Adrenal gland (tissue), 9 donors: ENCODE measurements at regions not wholly inside any gene's neighbourhood (a gene's known extent, or its start where the extent isn't known, plus 50 kb on each side); places are given as distances from the start of the nearest gene placed in this dataset.

Experiments used
- DNase-seq, 7 donors: peaks; one replicate each; pipeline ENCODE4 v3.0.0-alpha.2; 2019 to 2020
- H3K27ac ChIP-seq, 5 donors: fragments of 200-600 bp; sonication (generic) in 4 of 5; 1 replicate in 3 of 5; 2 replicates in 2 of 5; pipeline versions ENCODE4 v1.5.1 to v1.8.0; 2016 to 2020; ENCODE audit warnings: mild to moderate bottlenecking in 1 of 5
- H3K27me3 ChIP-seq: fragments of 200-600 bp; 2 replicates; pipeline ENCODE4 v1.8.0; 2021
- H3K36me3 ChIP-seq, 2 donors: fragments of 200-600 bp; replicated peaks in 1 of 2; 1 replicate in 1 of 2; 2 replicates in 1 of 2; pipeline versions ENCODE4 v1.5.1 to v1.8.0; 2018 to 2022
- H3K4me1 ChIP-seq, 2 donors: fragments of 200-600 bp; replicated peaks in 1 of 2; 1 replicate in 1 of 2; 2 replicates in 1 of 2; pipeline versions ENCODE4 v1.5.1 to v1.8.0; 2018 to 2021
- H3K4me3 ChIP-seq, 4 donors: fragments of 200-600 bp; sonication (generic) in 3 of 4; one replicate each; pipeline ENCODE4 v1.5.1; 2016 to 2018
- H3K9me3 ChIP-seq, 3 donors: fragments of 200-600 bp; sonication (generic) in 1 of 3; replicated peaks in 1 of 3; 1 replicate in 2 of 3; 2 replicates in 1 of 3; pipeline versions ENCODE4 v1.5.1 to v1.8.0; 2016 to 2021
- CTCF ChIP-seq, 6 experiments: fragments of 450-650 bp in 4 of 6; fragments of 200-600 bp in 2 of 6; sonication (generic) in 1 of 6; IDR thresholded peaks; 1 replicate in 5 of 6; 2 replicates in 1 of 6; pipeline versions ENCODE4 v1.5.1 to v1.8.0; 2016 to 2021; ENCODE audit warnings: antibody characterized with exemption in 6 of 6, mild to moderate bottlenecking in 2 of 6, moderate library complexity in 1 of 6
- POLR2A ChIP-seq, 2 donors: fragments of 450-650 bp; IDR thresholded peaks; one replicate each; pipeline ENCODE4 v1.6.1; 2017; ENCODE audit warnings: antibody characterized with exemption in 2 of 2, mild to moderate bottlenecking in 2 of 2, moderate library complexity in 1 of 2
- WGBS, 4 donors: extraction: QIAGEN DNeasy Blood & Tissue Kit in 2 of 4; methylation state at CpG; one replicate each; pipeline versions ENCODE4 v1.1.5 to v1.1.7; 2013 to 2017; 5-methylcytosine and 5-hydroxymethylcytosine counted together
- intact Hi-C, 2 donors: fragments of 100-400 bp; cut with DNase I; formaldehyde crosslinking; loops; one replicate each; pipeline versions ENCODE4 v1.14.1 to v1.15.0; 2022 to 2023
- donor health status: healthy with polysubstance abuse.
- donor health status: Bipolar disorder and iron deficiency.
- donor health status: DM: yes; HTN: yes; CAD: no.
- donor health status: DM: no; HTN: no; CAD: no.
- donor health status: DM: no; HTN: no; CAD: no.

- WGBS, 4 donors, result 77 to 86% (median 84%) methylated on average over 2 of the region's 2 CpGs
- TF ChIP-seq POLR2A (IDR thresholded peaks at IDR 0.05) (no peak), CTCF (IDR thresholded peaks at IDR 0.05) (no peak)
- DNase-seq, result no peak
Measured at GRCh38 chr1:185535621-185536020, 198.6 kb upstream of the HMCN1 start.

GRCh38 chr1:185534801-185535200, 199.4 kb upstream of the HMCN1 start:
- no peak for TF ChIP-seq POLR2A (IDR thresholded peaks at IDR 0.05)
- no peak for TF ChIP-seq CTCF (IDR thresholded peaks at IDR 0.05)
- 52 to 61% (median 58%) methylated on average over 6 of the region's 6 CpGs for WGBS, 4 donors
- Histone ChIP-seq H3K27ac (peak overlapping the region in 3 of 5 donors; percentile 18 to 39 (median 36)), H3K9me3 (no peaks in the 10 kb centered on the region), H3K36me3 (no peaks in the 10 kb centered on the region), H3K4me3 (no peak overlapping the region), H3K27me3 (no peaks in the 10 kb centered on the region), H3K4me1 (no peaks in the 10 kb centered on the region)
- intact Hi-C loops, result no loop called here
- peak in 1 of 7 donors; percentile 17 for DNase-seq

More at GRCh38 chr1:185535621-185536020, 198.6 kb upstream of the HMCN1 start:
- H3K27me3 ChIP-seq, result no peaks in the 10 kb centered on the region
- no peaks in the 10 kb centered on the region for H3K36me3 ChIP-seq
- H3K9me3 ChIP-seq, result no peaks in the 10 kb centered on the region
- H3K4me1 ChIP-seq, result no peaks in the 10 kb centered on the region
- no peak overlapping the region for H3K4me3 ChIP-seq
- intact Hi-C loops, result no loop called here
- H3K27ac ChIP-seq, result peak overlapping the region in 1 of 5 donors; percentile 18

- no peaks in the 10 kb centered on the region for H3K27me3 ChIP-seq
- no peaks in the 10 kb centered on the region for H3K4me1 ChIP-seq
- WGBS, 4 donors, result 76 to 86% (median 82%) methylated on average over 4 of the region's 4 CpGs
- no peaks in the 10 kb centered on the region for H3K9me3 ChIP-seq
- DNase-seq, result peak in 1 of 7 donors; percentile 9
- no peak overlapping the region for H3K27ac ChIP-seq
- TF ChIP-seq CTCF (IDR thresholded peaks at IDR 0.05) (no peak), POLR2A (IDR thresholded peaks at IDR 0.05) (no peak)
- H3K4me3 ChIP-seq, result no peak overlapping the region
- H3K36me3 ChIP-seq, result no peaks in the 10 kb centered on the region
- intact Hi-C loops, result no loop called here
Measured at GRCh38 chr1:185533596-185533995, 200.6 kb upstream of the HMCN1 start.

GRCh38 chr1:185532856-185533255, 201.3 kb upstream of the HMCN1 start:
- H3K9me3 ChIP-seq, result no peaks in the 10 kb centered on the region
- H3K4me1 ChIP-seq, result no peaks in the 10 kb centered on the region
- H3K27me3 ChIP-seq, result no peaks in the 10 kb centered on the region
- intact Hi-C loops, result no loop called here
- no peak for DNase-seq
- TF ChIP-seq POLR2A (IDR thresholded peaks at IDR 0.05) (no peak), CTCF (IDR thresholded peaks at IDR 0.05) (no peak)
- H3K36me3 ChIP-seq, result no peaks in the 10 kb centered on the region
- H3K27ac ChIP-seq, result no peak overlapping the region
- no peak overlapping the region for H3K4me3 ChIP-seq
